B cell (primary cell): ENCODE measurements at regions not wholly inside any gene's neighbourhood (a gene's known extent, or its start where the extent isn't known, plus 50 kb on each side); places are given as distances from the start of the nearest gene placed in this dataset.

Experiments
- ATAC-seq: fragments of 200-7000 bp; cut with Tn5 transposase; one replicate; pipeline ENCODE4 v1.10.0; 2021; ENCODE audit warnings: low read depth, mild to moderate bottlenecking, moderate number of reproducible peaks, moderate library complexity
- CTCF ChIA-PET: fragments of 350-600 bp; sonication (Branson Sonifier 250); formaldehyde crosslinking; loops from one replicate; lab custom pipeline; 2021; ENCODE audit warnings: antibody characterized with exemption, inconsistent platforms; lab: Charles Lee
- POLR2A ChIA-PET: fragments of 350-600 bp; sonication (Branson Sonifier 250); formaldehyde crosslinking; loops from one replicate; lab custom pipeline; 2021; ENCODE audit warnings: antibody characterized with exemption; lab: Charles Lee
- DNase-seq: peaks from one replicate; pipeline ENCODE4 v3.0.0; 2013
- H2AFZ ChIP-seq: 2 replicates; pipeline ENCODE4 v1.6.1; 2012; ENCODE audit warnings: mild to moderate bottlenecking, low read depth, low read length; ENCODE audit not compliant: insufficient read depth, poor library complexity, severe bottlenecking
- H3K27ac ChIP-seq, 2 donors: 1 replicate in 1 of 2; 2 replicates in 1 of 2; pipeline ENCODE4 v1.5.1; 2012 to 2013; ENCODE audit warnings: low read length in 2 of 2, mild to moderate bottlenecking in 2 of 2, moderate library complexity in 1 of 2
- H3K27me3 ChIP-seq, 4 experiments: fragments of 200-600 bp in 1 of 4; sonication (generic) in 1 of 4; replicated peaks in 1 of 4; 1 replicate in 2 of 4; 2 replicates in 2 of 4; pipeline versions ENCODE4 v1.6.1 to v1.7.0; 2013 to 2016; ENCODE audit warnings: low read length in 3 of 4, mild to moderate bottlenecking in 2 of 4, mixed read lengths in 1 of 4, moderate library complexity in 1 of 4; ENCODE audit not compliant: insufficient read depth in 4 of 4, control insufficient read depth in 3 of 4; ENCODE audit errors: control extremely low read depth in 1 of 4
- H3K36me3 ChIP-seq, 2 experiments: replicated peaks in 1 of 2; 1 replicate in 1 of 2; 2 replicates in 1 of 2; pipeline versions ENCODE4 v1.6.1 to v1.7.1; 2013; ENCODE audit warnings: low read length in 1 of 2; ENCODE audit not compliant: insufficient read depth in 2 of 2, control insufficient read depth in 1 of 2; ENCODE audit errors: control extremely low read depth in 1 of 2, extremely low read depth in 1 of 2
- H3K4me1 ChIP-seq, 2 donors: fragments of 200-600 bp in 1 of 2; sonication (generic) in 1 of 2; 1 replicate in 1 of 2; 2 replicates in 1 of 2; pipeline versions ENCODE4 v1.5.1 to v1.6.1; 2013 to 2017; ENCODE audit warnings: low read length in 2 of 2; ENCODE audit not compliant: control insufficient read depth in 2 of 2, insufficient read depth in 2 of 2
- H3K4me2 ChIP-seq: replicated peaks from 2 replicates; pipeline ENCODE3; 2012; ENCODE audit warnings: mild to moderate bottlenecking, low read depth, low read length; ENCODE audit not compliant: poor library complexity, severe bottlenecking
- H3K4me3 ChIP-seq, 5 experiments: fragments of 200-600 bp in 1 of 5; sonication (generic) in 1 of 5; 1 replicate in 3 of 5; 2 replicates in 2 of 5; pipeline versions ENCODE4 v1.5.1 to v1.7.0; 2011 to 2016; ENCODE audit warnings: low read length in 4 of 5, mild to moderate bottlenecking in 4 of 5, low read depth in 2 of 5, control low read depth in 1 of 5, moderate library complexity in 1 of 5; ENCODE audit not compliant: insufficient read depth in 1 of 5; ENCODE audit errors: control extremely low read depth in 1 of 5, extremely low read depth in 1 of 5
- H3K79me2 ChIP-seq: fragments of 200-600 bp; sonication (generic); one replicate; pipeline ENCODE4 v1.6.0; 2016; ENCODE audit warnings: low read length; ENCODE audit not compliant: control insufficient read depth, insufficient read depth
- H3K9ac ChIP-seq: fragments of 200-600 bp; sonication (generic); 2 replicates; pipeline ENCODE4 v1.6.1; 2017; ENCODE audit warnings: mild to moderate bottlenecking, low read length, moderate library complexity
- H3K9me3 ChIP-seq, 3 donors: one replicate each; pipeline versions ENCODE4 v1.6.1 to v1.7.1; 2013; ENCODE audit warnings: low read length in 2 of 3; ENCODE audit not compliant: control insufficient read depth in 2 of 3, insufficient read depth in 1 of 3; ENCODE audit errors: control extremely low read depth in 1 of 3
- H4K20me1 ChIP-seq: 2 replicates; pipeline ENCODE4 v1.6.0; 2012; ENCODE audit warnings: mild to moderate bottlenecking, low read length; ENCODE audit not compliant: insufficient read depth, control insufficient read depth, poor library complexity, severe bottlenecking
- H3K27ac Mint-ChIP-seq: one replicate; pipeline ENCODE4 v1.8.0; 2021; ENCODE audit warnings: mixed read lengths
- H3K27me3 Mint-ChIP-seq: one replicate; pipeline ENCODE4 v1.8.0; 2021; ENCODE audit warnings: mixed read lengths
- H3K4me1 Mint-ChIP-seq: one replicate; pipeline ENCODE4 v1.8.0; 2021; ENCODE audit warnings: mixed read lengths
- H3K4me3 Mint-ChIP-seq: one replicate; pipeline ENCODE4 v1.8.0; 2021; ENCODE audit warnings: mixed read lengths
- H3K9me3 Mint-ChIP-seq: one replicate; pipeline ENCODE4 v1.8.0; 2022; ENCODE audit warnings: mixed read lengths; ENCODE audit not compliant: insufficient read depth
- CTCF ChIP-seq: fragments of 200-600 bp; IDR thresholded peaks from one replicate; pipeline ENCODE4 v1.8.0; 2022; ENCODE audit warnings: antibody characterized with exemption, mild to moderate bottlenecking
- EZH2 ChIP-seq: IDR thresholded peaks from 2 replicates; pipeline ENCODE4 v1.6.1; 2012; ENCODE audit warnings: borderline replicate concordance, low read depth, mild to moderate bottlenecking, moderate library complexity, low read length; ENCODE audit not compliant: insufficient read depth, poor library complexity, severe bottlenecking
- WGBS: methylation state at CpG from one replicate; pipeline ENCODE4 v1.1.5; 2013; ENCODE audit warnings: missing lambda C conversion rate; ENCODE audit not compliant: insufficient coverage; 5-methylcytosine and 5-hydroxymethylcytosine counted together
- intact Hi-C: fragments of 100-400 bp; cut with micrococcal nuclease; formaldehyde crosslinking; loops from one replicate; pipeline ENCODE4 v1.10.0; 2022

GRCh38 chr2:8265476-8266226 lies 416.2 kb upstream of the ID2 start:
- POLR2A ChIA-PET = no interaction called here
- Histone ChIP-seq H3K27me3 (peaks cover 0 to 3% (median 0%) of the 10 kb centered on the region in 4 experiments), H3K9ac (no peak overlapping the region), H2AFZ (no peak overlapping the region), H4K20me1 (no peaks in the 10 kb centered on the region), H3K9me3 (peaks cover 0 to 3% (median 1%) of the 10 kb centered on the region in 3 donors), H3K79me2 (no peaks in the 10 kb centered on the region), H3K27ac (no peak overlapping the region), H3K4me3 (no peak overlapping the region), H3K4me2 (no peak overlapping the region), H3K4me1 (no peaks in the 10 kb centered on the region), H3K36me3 (no peaks in the 10 kb centered on the region)
- H3K4me1 Mint-ChIP-seq = no peaks in the 10 kb centered on the region
- H3K27me3 Mint-ChIP-seq = peaks cover 41% of the 10 kb centered on the region
- no peaks in the 10 kb centered on the region for H3K9me3 Mint-ChIP-seq
- no peak overlapping the region for H3K27ac Mint-ChIP-seq
- CTCF ChIA-PET = no interaction called here
- H3K4me3 Mint-ChIP-seq = no peak overlapping the region
- no peak for ATAC-seq
- DNase-seq = no peak
- TF ChIP-seq EZH2 (no peak), CTCF (no peak)
- 79% methylated on average over 5 of the region's 5 CpGs for WGBS
- intact Hi-C loops = no loop called here

GRCh38 chr2:8266563-8266962 lies 415.3 kb upstream of the ID2 start:
- Histone ChIP-seq H3K79me2 (no peaks in the 10 kb centered on the region), H3K9me3 (peaks cover 0 to 3% (median 1%) of the 10 kb centered on the region in 3 donors), H3K27me3 (peaks cover 0 to 6% (median 0%) of the 10 kb centered on the region in 4 experiments), H4K20me1 (no peaks in the 10 kb centered on the region), H3K36me3 (no peaks in the 10 kb centered on the region), H2AFZ (no peak overlapping the region), H3K4me3 (no peak overlapping the region), H3K9ac (no peak overlapping the region), H3K27ac (no peak overlapping the region), H3K4me1 (no peaks in the 10 kb centered on the region), H3K4me2 (no peak overlapping the region)
- Mint-ChIP-seq H3K4me3 (no peak overlapping the region), H3K4me1 (no peaks in the 10 kb centered on the region), H3K27me3 (peaks cover 43% of the 10 kb centered on the region), H3K9me3 (no peaks in the 10 kb centered on the region), H3K27ac (no peak overlapping the region)
- TF ChIP-seq EZH2 (no peak), CTCF (no peak)
- WGBS = 100% methylated on average over 1 of the region's 3 CpGs
- intact Hi-C loops = no loop called here
- POLR2A ChIA-PET = no interaction called here
- ATAC-seq = no peak
- no peak for DNase-seq
- CTCF ChIA-PET = no interaction called here
